CD14-positive monocyte (primary cell): ENCODE measurements at regions not wholly inside any gene's neighbourhood (a gene's known extent, or its start where the extent isn't known, plus 50 kb on each side); places are given as distances from the start of the nearest gene placed in this dataset.
A peak's percentile ranks its signal among the peaks of the same experiment; 100 is the strongest.
"Not testable (repeated sequence)": the region's sequence is repeated elsewhere in the genome, so short reads cannot be mapped to it uniquely, and the experiment has no call there.

Experiments used
- DNase-seq, 3 donors: peaks; one replicate each; pipeline ENCODE4 v3.0.0-alpha.2; 2011 to 2022
- H2AFZ ChIP-seq: 2 replicates; pipeline ENCODE4 v1.6.0; 2012; ENCODE audit warnings: mild to moderate bottlenecking, low read depth, low read length, inconsistent platforms; ENCODE audit not compliant: insufficient read depth, poor library complexity, severe bottlenecking
- H3K27ac ChIP-seq, 2 donors: 1 replicate in 1 of 2; 2 replicates in 1 of 2; pipeline ENCODE4 v1.5.1; 2012 to 2013; ENCODE audit warnings: low read length in 2 of 2, control low read depth in 1 of 2, inconsistent platforms in 1 of 2, low read depth in 1 of 2, mild to moderate bottlenecking in 1 of 2
- H3K27me3 ChIP-seq, 2 donors: one replicate each; pipeline versions ENCODE4 v1.6.0 to v1.6.1; 2011 to 2013; ENCODE audit warnings: low read length in 2 of 2; ENCODE audit not compliant: control insufficient read depth in 2 of 2, insufficient read depth in 2 of 2
- H3K36me3 ChIP-seq, 2 donors: replicated peaks in 1 of 2; 1 replicate in 1 of 2; 2 replicates in 1 of 2; pipeline versions ENCODE4 v1.5.1 to v1.6.1; 2012 to 2013; ENCODE audit warnings: low read length in 2 of 2, control low read depth in 1 of 2, inconsistent platforms in 1 of 2, mild to moderate bottlenecking in 1 of 2; ENCODE audit not compliant: insufficient read depth in 2 of 2, control insufficient read depth in 1 of 2
- H3K4me1 ChIP-seq, 2 donors: 1 replicate in 1 of 2; 2 replicates in 1 of 2; pipeline versions ENCODE4 v1.5.1 to v1.6.1; 2012 to 2013; ENCODE audit warnings: low read length in 2 of 2, control low read depth in 1 of 2, inconsistent platforms in 1 of 2, mild to moderate bottlenecking in 1 of 2, moderate library complexity in 1 of 2; ENCODE audit not compliant: insufficient read depth in 2 of 2, control insufficient read depth in 1 of 2
- H3K4me2 ChIP-seq: replicated peaks from 2 replicates; pipeline ENCODE3; 2012; ENCODE audit warnings: low read length, moderate library complexity, mild to moderate bottlenecking; ENCODE audit not compliant: poor library complexity, severe bottlenecking; ENCODE audit errors: extremely low read depth
- H3K4me3 ChIP-seq, 3 experiments: fragments of 200-600 bp in 1 of 3; sonication (generic) in 1 of 3; replicated peaks in 1 of 3; 1 replicate in 2 of 3; 2 replicates in 1 of 3; pipeline ENCODE4 v1.5.1; 2011 to 2013; ENCODE audit warnings: low read length in 3 of 3, mild to moderate bottlenecking in 3 of 3, control low read depth in 2 of 3, low read depth in 2 of 3, inconsistent platforms in 1 of 3, moderate library complexity in 1 of 3
- H3K79me2 ChIP-seq: 2 replicates; pipeline ENCODE4 v1.6.0; 2012; ENCODE audit warnings: mild to moderate bottlenecking, control low read depth, inconsistent platforms, low read length, moderate library complexity; ENCODE audit not compliant: insufficient read depth
- H3K9ac ChIP-seq: 2 replicates; pipeline ENCODE4 v1.6.0; 2017; ENCODE audit warnings: low read length, mild to moderate bottlenecking; ENCODE audit not compliant: insufficient read depth, poor library complexity, severe bottlenecking
- H3K9me3 ChIP-seq, 2 donors: replicated peaks in 1 of 2; 1 replicate in 1 of 2; 2 replicates in 1 of 2; pipeline versions ENCODE4 v1.5.1 to v1.6.1; 2012 to 2013; ENCODE audit warnings: low read length in 2 of 2, control low read depth in 1 of 2; ENCODE audit not compliant: control insufficient read depth in 1 of 2, insufficient read depth in 1 of 2
- H4K20me1 ChIP-seq: 2 replicates; pipeline ENCODE4 v1.6.0; 2012; ENCODE audit warnings: mild to moderate bottlenecking, low read length, control low read depth, moderate library complexity; ENCODE audit not compliant: insufficient read depth
- H3K27ac Mint-ChIP-seq, 7 donors: one replicate each; pipeline ENCODE4 v1.8.0; 2020; ENCODE audit warnings: mild to moderate bottlenecking in 7 of 7, mixed read lengths in 7 of 7, moderate library complexity in 6 of 7, inconsistent platforms in 2 of 7
- H3K27me3 Mint-ChIP-seq, 3 donors: one replicate each; pipeline ENCODE4 v1.8.0; 2021 to 2022; ENCODE audit warnings: low read depth in 3 of 3, mild to moderate bottlenecking in 3 of 3, mixed read lengths in 3 of 3, moderate library complexity in 3 of 3, inconsistent platforms in 1 of 3
- H3K36me3 Mint-ChIP-seq, 2 donors: one replicate each; pipeline ENCODE4 v1.8.0; 2020; ENCODE audit warnings: mixed read lengths in 2 of 2, inconsistent platforms in 1 of 2, mild to moderate bottlenecking in 1 of 2
- H3K4me1 Mint-ChIP-seq: one replicate; pipeline ENCODE4 v1.8.0; 2020; ENCODE audit warnings: mild to moderate bottlenecking, mixed read lengths
- H3K4me3 Mint-ChIP-seq, 2 donors: one replicate each; pipeline ENCODE4 v1.8.0; 2020; ENCODE audit warnings: mild to moderate bottlenecking in 2 of 2, mixed read lengths in 2 of 2, moderate library complexity in 1 of 2
- H3K9me3 Mint-ChIP-seq, 7 donors: one replicate each; pipeline ENCODE4 v1.8.0; 2020 to 2022; ENCODE audit warnings: mixed read lengths in 7 of 7, mild to moderate bottlenecking in 6 of 7, moderate library complexity in 6 of 7, inconsistent platforms in 2 of 7
- CTCF ChIP-seq: fragments of 200-600 bp; IDR thresholded peaks from one replicate; pipeline ENCODE4 v1.8.0; 2022; ENCODE audit warnings: antibody characterized with exemption, mild to moderate bottlenecking
- WGBS: methylation state at CpG from one replicate; pipeline ENCODE4 v1.1.5; 2013; ENCODE audit warnings: missing lambda C conversion rate; ENCODE audit not compliant: insufficient coverage; 5-methylcytosine and 5-hydroxymethylcytosine counted together
- intact Hi-C, 2 donors: fragments of 100-400 bp; cut with micrococcal nuclease; formaldehyde crosslinking; loops; one replicate each; pipeline versions ENCODE4 v1.15.0 to v1.15.1; 2023

GRCh38 chr3:194910414-194910984, 224.8 kb downstream of the FAM43A start:
- WGBS = 13% methylated on average over 1 of the region's 7 CpGs

GRCh38 chr3:194913316-194913715, 227.6 kb downstream of the FAM43A start:
- TF ChIP-seq CTCF = no peak
- Mint-ChIP-seq H3K27ac (no peak overlapping the region), H3K36me3 (no peaks in the 10 kb centered on the region), H3K4me3 (no peak overlapping the region), H3K27me3 (peaks cover 0 to 4% (median 3%) of the 10 kb centered on the region in 3 donors), H3K4me1 (peaks cover 12% of the 10 kb centered on the region), H3K9me3 (peaks cover 0 to 2% (median under 1%) of the 10 kb centered on the region in 7 donors)
- H3K9me3 ChIP-seq = no peaks in the 10 kb centered on the region
- H2AFZ ChIP-seq = no peak overlapping the region
- intact Hi-C loops = no loop called here
- H3K27me3 ChIP-seq = no peaks in the 10 kb centered on the region
- no peak overlapping the region for H3K4me3 ChIP-seq
- no peaks in the 10 kb centered on the region for H3K79me2 ChIP-seq
- peaks cover 7 to 10% of the 10 kb centered on the region in 2 donors for H3K4me1 ChIP-seq
- 94% methylated on average over 3 of the region's 5 CpGs for WGBS
- no peak overlapping the region for H3K9ac ChIP-seq
- no peaks in the 10 kb centered on the region for H4K20me1 ChIP-seq
- H3K36me3 ChIP-seq = no peaks in the 10 kb centered on the region
- H3K4me2 ChIP-seq = no peak overlapping the region
- H3K27ac ChIP-seq = no peak overlapping the region
- no peak for DNase-seq

More at GRCh38 chr3:194910414-194910984, 224.8 kb downstream of the FAM43A start:
- Mint-ChIP-seq H3K36me3 (no peaks in the 10 kb centered on the region), H3K4me1 (peaks cover 11% of the 10 kb centered on the region), H3K4me3 (no peak overlapping the region), H3K27ac (no peak overlapping the region), H3K9me3 (peaks cover 0 to 2% (median 0%) of the 10 kb centered on the region in 7 donors), H3K27me3 (peaks cover 0 to 4% (median 3%) of the 10 kb centered on the region in 3 donors)
- Histone ChIP-seq H3K9ac (no peak overlapping the region), H3K9me3 (no peaks in the 10 kb centered on the region), H3K4me3 (no peak overlapping the region), H3K27ac (no peak overlapping the region), H3K36me3 (no peaks in the 10 kb centered on the region), H3K27me3 (no peaks in the 10 kb centered on the region), H3K4me1 (peaks cover 7 to 10% of the 10 kb centered on the region in 2 donors), H4K20me1 (no peaks in the 10 kb centered on the region), H2AFZ (no peak overlapping the region), H3K79me2 (no peaks in the 10 kb centered on the region), H3K4me2 (no peak overlapping the region)
- TF ChIP-seq CTCF = no peak
- intact Hi-C loops = no loop called here
- DNase-seq = peak; percentile 17 to 52 (median 23)

- not testable (repeated sequence) for H3K9me3 Mint-ChIP-seq, H3K27me3 ChIP-seq, H3K79me2 ChIP-seq, H3K4me3 ChIP-seq, H3K36me3 Mint-ChIP-seq, H3K36me3 ChIP-seq, H4K20me1 ChIP-seq, H3K9ac ChIP-seq, H2AFZ ChIP-seq, H3K27me3 Mint-ChIP-seq, H3K9me3 ChIP-seq
- Histone ChIP-seq H3K4me2 (peak overlapping the region; percentile 15), H3K27ac (peak overlapping the region in 1 of 2 donors; percentile 30), H3K4me1 (peaks cover 34 to 42% of the 10 kb centered on the region in 2 donors)
- Mint-ChIP-seq H3K4me1 (peaks cover 38% of the 10 kb centered on the region), H3K27ac (peak overlapping the region; percentile 44 to 88 (median 73)), H3K4me3 (peak overlapping the region; percentile 12 to 69)
- WGBS = 0% methylated on average over 2 of the region's 5 CpGs
- peak; percentile 32 to 57 (median 39) for DNase-seq
- intact Hi-C loops = loop anchor here in 1 of 2 donors (5.0 kb wide), 1 partner anchor 38 kb away; no protein-coding TSS in a partner anchor
Observed at GRCh38 chr3:194924889-194925288, 239.2 kb downstream of the FAM43A start.
